Stimulated activated CD4-positive, alpha-beta T cell treated with anti-CD3 and anti-CD28 coated beads, Interleukin-2, amount 100 ng/mL, for 48 hours (primary cell): ENCODE measurements at regions not wholly inside any gene's neighbourhood (a gene's known extent, or its start where the extent isn't known, plus 50 kb on each side); places are given as distances from the start of the nearest gene placed in this dataset.
"Not testable (repeated sequence)": the region's sequence is repeated elsewhere in the genome, so short reads cannot be mapped to it uniquely, and the experiment has no call there.

Experiments used
- DNase-seq, 2 donors: peaks; one replicate each; pipeline ENCODE4 v3.0.0-alpha.2; 2020

- DNase-seq: no peak
Observed at GRCh38 chr10:8314486-8314885, 260.0 kb downstream of the GATA3 start.

- DNase-seq: no peak
Observed at GRCh38 chr10:8315619-8316021, 261.1 kb downstream of the GATA3 start.

DNA sequence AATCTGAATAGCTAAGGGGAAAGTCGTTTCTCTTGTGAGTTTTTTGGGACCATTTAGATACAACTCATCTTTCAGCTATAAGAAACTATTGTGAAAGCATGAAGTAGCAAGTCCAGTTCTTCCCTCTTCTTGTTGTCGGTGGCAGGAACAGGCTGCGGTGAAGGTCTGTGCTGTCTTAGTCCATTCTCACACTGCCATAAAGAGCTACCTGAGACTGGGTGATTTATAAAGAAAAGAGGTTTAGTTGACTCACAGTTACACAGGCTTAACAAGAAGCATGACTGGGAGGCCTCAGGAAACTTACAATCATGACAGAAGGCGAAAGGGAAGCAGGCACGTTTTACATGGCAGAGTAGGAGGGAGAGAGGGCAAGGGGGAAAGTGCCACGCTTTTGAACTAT is 261.8 kb downstream of the GATA3 start:
- DNase-seq: no peak

GRCh38 chr10:8318429-8318828 is 263.9 kb downstream of the GATA3 start:
- DNase-seq: not testable (repeated sequence)

DNA sequence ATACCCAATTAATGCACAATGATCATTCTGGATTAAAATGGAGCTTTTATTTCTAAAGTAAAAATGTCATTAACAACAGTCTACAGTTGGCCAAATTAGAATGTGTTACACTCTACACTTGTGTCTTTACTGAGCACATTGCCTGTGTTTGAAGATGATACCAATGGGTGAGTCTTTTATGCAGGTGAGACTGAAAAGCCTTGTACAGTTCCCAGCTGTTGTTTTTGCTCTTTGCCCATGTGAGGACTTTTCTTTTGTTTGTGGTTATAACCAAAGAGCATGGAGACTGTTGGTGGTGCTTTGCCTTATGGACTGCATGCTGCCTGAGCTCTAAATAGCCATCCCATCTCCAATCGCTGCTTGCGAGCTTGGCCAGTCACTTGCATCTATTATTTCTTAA is 264.5 kb downstream of the GATA3 start:
- DNase-seq: no peak

GRCh38 chr10:8319704-8320103 is 265.2 kb downstream of the GATA3 start:
- no peak for DNase-seq

GRCh38 chr10:8321990-8322389 is 267.5 kb downstream of the GATA3 start:
- no peak for DNase-seq

GRCh38 chr10:8323428-8324054 is 269.1 kb downstream of the GATA3 start:
- no peak for DNase-seq

GRCh38 chr10:8325024-8325980 is 270.8 kb downstream of the GATA3 start:
- no peak for DNase-seq

- DNase-seq: no peak
Observed at GRCh38 chr10:8326396-8327139, 272.1 kb downstream of the GATA3 start.

- DNase-seq: no peak
Observed at GRCh38 chr10:8327140-8327423, 272.6 kb downstream of the GATA3 start.

GRCh38 chr10:8331387-8331786 is 276.9 kb downstream of the GATA3 start:
- DNase-seq: peak in 1 of 2 donors; percentile 25

DNA sequence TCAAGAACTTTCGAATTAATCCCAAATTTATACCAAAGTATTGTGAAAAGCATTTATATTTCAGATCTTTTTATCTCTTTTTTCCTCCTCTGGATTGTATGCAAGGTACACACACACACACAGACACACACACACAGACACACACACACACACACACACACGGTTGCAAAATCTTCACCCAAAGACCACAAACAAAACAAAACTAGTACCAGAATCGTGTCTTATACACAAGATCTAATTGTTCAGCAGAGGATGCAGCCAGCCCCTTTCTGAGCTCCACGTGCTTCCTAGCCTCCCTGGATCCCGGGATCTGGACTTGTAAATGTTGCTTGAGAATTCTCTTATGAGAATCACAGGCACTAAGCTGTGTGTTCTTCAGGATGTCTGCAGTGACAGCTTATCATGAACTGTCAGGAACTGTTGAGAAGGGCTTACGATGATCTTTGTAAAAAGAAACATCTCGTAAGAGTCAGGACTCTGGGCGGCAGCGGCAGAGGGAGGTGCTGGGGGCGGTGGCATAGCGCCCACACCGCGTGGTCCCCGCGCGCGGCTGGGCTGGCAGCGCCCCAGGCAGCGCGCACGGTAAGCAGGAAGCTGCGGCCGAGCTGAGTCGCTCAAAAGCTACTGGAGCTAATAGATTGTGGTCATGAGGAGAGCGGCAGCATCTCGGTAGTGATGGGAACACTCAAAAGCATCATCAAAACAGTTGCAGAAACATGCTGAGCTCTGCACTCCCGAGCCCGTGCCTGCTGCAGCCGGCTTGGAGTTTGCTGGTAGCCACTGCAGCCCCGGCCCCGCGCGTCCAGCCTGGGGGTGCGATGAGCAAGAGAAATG is 277.6 kb downstream of the GATA3 start:
- DNase-seq: peak; percentile 65 to 70

GRCh38 chr10:8332730-8333111 is 278.2 kb downstream of the GATA3 start:
- DNase-seq: no peak

DNA sequence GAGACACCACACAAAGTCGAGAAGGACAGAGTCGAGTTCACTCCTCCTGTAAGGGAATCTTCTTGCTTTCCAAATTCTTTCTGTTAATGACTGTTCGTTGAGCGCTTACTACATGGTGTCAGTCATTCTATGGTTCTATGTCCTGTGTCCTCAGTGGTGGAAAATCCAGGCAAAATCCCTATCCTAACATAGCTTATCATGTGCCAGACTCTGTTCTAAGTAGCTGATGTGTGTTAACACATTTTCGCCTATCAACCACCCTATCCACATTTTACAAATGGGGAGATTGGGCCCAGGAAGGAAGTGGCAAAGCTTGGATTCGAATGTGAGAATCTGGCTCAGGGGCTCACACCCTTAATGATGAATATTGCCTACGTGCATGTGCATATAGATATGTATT is 280.1 kb downstream of the GATA3 start:
- no peak for DNase-seq

GRCh38 chr10:8336629-8337331 is 282.3 kb downstream of the GATA3 start:
- DNase-seq: no peak

DNA sequence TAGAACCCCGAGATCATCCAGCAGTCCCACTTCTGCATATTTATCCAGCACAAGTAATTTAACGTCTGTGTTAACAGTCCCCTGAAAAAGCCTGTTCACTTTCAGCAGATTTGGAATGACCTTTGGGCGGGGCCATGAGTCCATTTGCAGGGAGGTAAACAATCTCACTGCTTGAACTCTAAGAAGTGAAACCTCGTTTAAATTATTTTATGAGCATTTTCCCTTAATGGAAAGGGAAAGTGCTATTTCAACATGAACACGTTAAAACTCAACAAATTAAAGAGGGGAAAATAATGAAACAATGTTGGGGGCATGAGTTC is 282.8 kb downstream of the GATA3 start:
- DNase-seq: no peak

- no peak for DNase-seq
Observed at GRCh38 chr10:8338177-8338766, 283.8 kb downstream of the GATA3 start.

- DNase-seq: no peak
Observed at GRCh38 chr10:8344756-8345155, 290.3 kb downstream of the GATA3 start.

GRCh38 chr10:8346861-8347260 is 292.4 kb downstream of the GATA3 start:
- no peak for DNase-seq

DNA sequence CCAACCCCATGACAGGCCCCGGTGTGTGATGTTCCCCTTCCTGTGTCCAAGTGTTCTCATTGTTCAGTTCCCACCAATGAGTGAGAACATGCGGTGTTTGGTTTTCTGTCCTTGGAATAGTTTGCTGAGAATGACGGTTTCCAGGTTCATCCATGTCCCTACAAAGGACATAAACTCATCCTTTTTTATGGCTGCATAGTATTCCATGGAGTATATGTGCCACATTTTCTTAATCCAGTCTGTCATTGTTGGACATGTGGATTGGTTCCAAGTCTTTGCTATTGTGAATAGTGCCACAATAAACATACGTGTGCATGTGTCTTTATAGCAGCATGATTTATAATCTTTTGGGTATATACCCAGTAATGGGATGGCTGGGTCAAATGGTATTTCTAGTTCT is 293.1 kb downstream of the GATA3 start:
- DNase-seq: not testable (repeated sequence)
